Gastroesophageal sphincter (tissue), 4 donors: ENCODE measurements at regions not wholly inside any gene's neighbourhood (a gene's known extent, or its start where the extent isn't known, plus 50 kb on each side); places are given as distances from the start of the nearest gene placed in this dataset.
"Not testable (repeated sequence)": the region's sequence is repeated elsewhere in the genome, so short reads cannot be mapped to it uniquely, and the experiment has no call there.

Experiments
- ATAC-seq: fragments of 150-250 bp; one replicate; pipeline ENCODE4 v1.9.1; 2016; ENCODE audit warnings: mild to moderate bottlenecking, moderate library complexity
- H3K27ac ChIP-seq, 4 donors: fragments of 200-600 bp; sonication (generic) in 3 of 4; 1 replicate in 3 of 4; 2 replicates in 1 of 4; pipeline ENCODE4 v1.5.1; 2016 to 2019
- H3K27me3 ChIP-seq: fragments of 200-600 bp; sonication (generic); one replicate; pipeline ENCODE4 v1.5.1; 2019
- H3K36me3 ChIP-seq, 2 donors: fragments of 200-600 bp; sonication (generic); one replicate each; pipeline ENCODE4 v1.5.1; 2019; ENCODE audit warnings: control low read depth in 1 of 2
- H3K4me1 ChIP-seq, 3 donors: fragments of 200-600 bp; sonication (generic); 1 replicate in 2 of 3; 2 replicates in 1 of 3; pipeline ENCODE4 v1.5.1; 2016 to 2019; ENCODE audit warnings: control low read depth in 2 of 3
- H3K4me3 ChIP-seq, 2 donors: fragments of 200-600 bp; sonication (generic); one replicate each; pipeline ENCODE4 v1.5.1; 2019; ENCODE audit warnings: mild to moderate bottlenecking in 1 of 2, moderate library complexity in 1 of 2
- H3K9me3 ChIP-seq, 3 donors: fragments of 200-600 bp; sonication (generic); one replicate each; pipeline ENCODE4 v1.5.1; 2017 to 2019; ENCODE audit warnings: control low read depth in 2 of 3
- CTCF ChIP-seq, 4 experiments: fragments of 200-600 bp in 2 of 4; fragments of 450-650 bp in 2 of 4; sonication (generic) in 1 of 4; IDR thresholded peaks; one replicate each; pipeline ENCODE4 v1.5.1; 2017 to 2019; ENCODE audit warnings: antibody characterized with exemption in 4 of 4, mild to moderate bottlenecking in 2 of 4, moderate library complexity in 2 of 4
- EP300 ChIP-seq: sonication (generic); formaldehyde crosslinking; IDR thresholded peaks from one replicate; pipeline ENCODE4 v1.6.1; 2017; ENCODE audit warnings: antibody characterized with exemption, mild to moderate bottlenecking
- POLR2A ChIP-seq, 2 donors: fragments of 450-650 bp; IDR thresholded peaks; one replicate each; pipeline ENCODE4 v1.6.1; 2017; ENCODE audit warnings: antibody characterized with exemption in 2 of 2, mild to moderate bottlenecking in 2 of 2, moderate library complexity in 1 of 2
- POLR2AphosphoS5 ChIP-seq: sonication (generic); formaldehyde crosslinking; IDR thresholded peaks from one replicate; pipeline ENCODE4 v1.6.1; 2017; ENCODE audit warnings: antibody characterized with exemption
- WGBS, 2 donors: methylation state at CpG; one replicate each; pipeline ENCODE4 v1.1.5; 2018; ENCODE audit warnings: low coverage in 1 of 2; 5-methylcytosine and 5-hydroxymethylcytosine counted together

DNA sequence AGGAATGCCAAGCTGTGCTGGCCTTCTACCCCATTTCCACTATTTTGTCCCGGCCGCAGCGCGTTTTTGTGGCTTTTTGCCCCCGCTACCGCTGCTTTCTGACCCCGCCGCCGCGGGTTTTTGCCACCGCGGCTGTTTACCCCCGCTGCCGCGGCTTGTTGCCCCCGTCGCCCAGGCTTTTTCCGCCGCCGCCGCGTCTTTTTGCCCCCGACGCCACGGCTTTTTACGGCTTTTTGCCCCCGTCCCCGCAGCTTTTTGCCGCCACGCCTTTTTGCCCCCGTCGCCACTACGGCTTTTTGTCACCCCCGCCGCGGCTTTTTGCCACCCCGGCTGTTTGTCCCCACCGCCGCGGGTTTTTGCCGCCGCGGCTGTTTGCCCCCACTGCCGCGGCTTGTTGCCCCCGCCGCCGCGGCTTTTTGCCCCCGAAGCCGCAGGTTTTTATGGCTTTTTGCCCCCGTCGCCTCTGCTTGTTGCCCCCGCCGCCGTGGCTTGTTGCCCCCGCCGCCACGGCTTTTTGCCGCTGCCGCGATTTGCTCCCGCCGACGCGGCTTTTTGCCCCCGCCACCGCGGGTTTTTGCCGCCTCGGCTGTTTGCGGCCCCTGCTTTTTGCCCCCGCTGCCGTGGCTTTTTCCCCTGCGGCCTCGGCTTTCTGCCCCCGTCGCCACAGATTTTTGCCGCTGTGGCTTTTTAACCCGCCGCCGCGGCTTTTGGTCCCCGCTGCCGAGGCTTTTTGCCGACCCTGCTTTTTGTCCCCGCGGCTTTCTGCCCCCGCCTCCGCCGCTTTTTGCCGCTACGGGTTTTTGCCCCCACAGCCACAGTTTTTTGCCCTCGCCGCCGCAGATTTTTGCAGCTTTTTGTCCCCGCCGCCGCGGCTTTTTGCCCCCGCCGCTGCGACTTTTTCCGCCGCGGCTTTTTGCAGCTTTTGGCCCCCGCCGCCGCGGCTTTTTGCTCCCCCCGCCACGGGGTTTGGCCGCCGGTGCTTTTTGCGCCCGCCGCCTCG, 520.4 kb upstream of the WSB1 start:
- no peak overlapping the region for H3K4me3 ChIP-seq
- 52 to 63% methylated on average over 8 to 72 of the region's 118 CpGs for WGBS, 2 donors
- no peak for ATAC-seq
- H3K9me3 ChIP-seq, result peaks cover 0 to 32% (median 0%) of the 10 kb centered on the region in 3 donors
- H3K4me1 ChIP-seq, result no peaks in the 10 kb centered on the region
- no peak overlapping the region for H3K27ac ChIP-seq
- peaks cover 47% of the 10 kb centered on the region for H3K27me3 ChIP-seq
- TF ChIP-seq CTCF (IDR thresholded peaks at IDR 0.05) (no peak), POLR2A (IDR thresholded peaks at IDR 0.05) (no peak), POLR2AphosphoS5 (no peak), EP300 (no peak)
- peaks cover 0 to 17% of the 10 kb centered on the region in 2 donors for H3K36me3 ChIP-seq

DNA sequence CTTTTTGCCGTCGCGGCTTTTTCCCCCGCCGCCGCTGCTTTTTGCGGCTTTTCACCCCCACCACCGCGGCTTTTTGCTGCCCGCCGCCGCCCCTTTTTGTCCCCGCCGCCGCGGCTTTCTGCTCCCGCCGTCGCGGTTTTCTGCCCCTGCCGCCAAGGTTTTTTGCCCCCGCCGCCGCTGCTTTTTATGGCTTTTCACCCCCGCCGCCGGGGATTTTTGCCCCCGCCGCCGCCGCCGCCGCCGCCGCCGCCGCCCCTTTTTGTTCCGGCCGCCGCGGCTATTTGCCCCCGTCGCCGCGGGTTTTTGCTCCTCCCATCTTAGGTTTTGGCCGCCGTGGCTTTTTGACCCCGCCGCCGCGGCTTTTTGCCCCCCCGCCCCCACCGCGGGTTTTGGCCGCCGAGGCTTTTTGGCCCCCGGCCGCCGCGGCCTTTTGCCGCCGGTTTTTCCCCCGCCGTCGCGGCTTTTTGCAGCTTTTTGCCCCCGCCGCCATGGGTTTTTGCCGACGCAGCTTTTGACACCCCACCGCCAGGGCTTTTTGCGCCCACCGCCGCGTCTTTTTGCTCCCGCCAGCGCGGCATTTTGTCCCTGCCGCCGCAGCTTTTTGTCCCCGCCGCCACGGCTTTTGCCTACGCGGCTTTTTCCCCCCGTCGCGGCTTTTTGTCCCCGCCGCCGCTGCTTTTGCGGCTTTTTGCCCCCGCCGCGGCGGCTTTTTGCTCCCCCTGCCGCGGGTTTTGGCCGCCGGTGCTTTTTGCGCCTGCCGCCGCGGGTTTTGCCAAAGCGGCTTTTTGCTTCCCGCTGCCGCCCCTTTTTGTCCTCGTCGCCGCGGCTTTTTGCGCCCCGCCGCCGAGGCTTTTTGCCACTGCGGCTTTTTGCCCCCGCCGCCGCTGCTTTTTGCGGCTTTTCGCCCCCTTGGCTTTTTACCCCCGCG, 519.4 kb upstream of the WSB1 start:
- peaks cover 0 to 17% of the 10 kb centered on the region in 2 donors for H3K36me3 ChIP-seq
- H3K4me3 ChIP-seq, result no peak overlapping the region
- H3K4me1 ChIP-seq, result no peaks in the 10 kb centered on the region
- TF ChIP-seq POLR2A (IDR thresholded peaks at IDR 0.05) (no peak), EP300 (no peak), POLR2AphosphoS5 (no peak), CTCF (IDR thresholded peaks at IDR 0.05) (no peak)
- peaks cover 0 to 32% (median 0%) of the 10 kb centered on the region in 3 donors for H3K9me3 ChIP-seq
- ATAC-seq, result no peak
- H3K27me3 ChIP-seq, result peaks cover 52% of the 10 kb centered on the region
- H3K27ac ChIP-seq, result no peak overlapping the region
- WGBS, 2 donors, result 34% methylated on average over 67 of the region's 123 CpGs; no CpG with 5 or more reads in 1 of the 2 donors

DNA sequence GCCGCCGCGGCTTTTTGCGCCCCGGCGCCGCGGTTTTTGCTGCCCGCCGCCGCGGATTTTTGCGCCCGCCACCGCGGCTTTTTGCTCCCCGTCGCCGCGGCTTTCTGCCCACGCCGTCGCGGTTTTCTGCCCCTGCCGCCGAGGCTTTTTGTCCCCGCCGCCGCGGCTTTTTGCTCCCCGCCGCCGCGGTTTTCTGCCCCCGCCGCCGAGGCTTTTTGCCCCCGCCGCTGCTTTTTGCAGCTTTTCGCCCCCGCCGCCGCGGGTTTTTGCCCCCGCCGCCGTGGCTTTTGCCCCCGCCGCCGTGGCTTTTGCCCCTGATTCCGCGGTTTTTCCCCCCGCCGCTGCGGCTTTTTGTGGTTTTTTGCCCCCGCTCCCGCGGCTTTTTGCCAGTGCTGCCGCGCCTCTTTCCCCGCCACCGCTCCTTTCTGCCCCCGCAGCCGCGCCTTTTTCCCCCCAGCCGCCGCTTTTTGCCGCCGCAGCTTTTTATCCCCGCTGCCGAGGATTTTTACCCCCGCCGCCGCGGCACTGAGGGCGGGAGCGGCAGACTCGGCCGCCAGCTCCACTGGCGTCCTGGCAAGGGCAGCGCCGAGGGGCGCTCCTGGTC, 518.6 kb upstream of the WSB1 start:
- H3K9me3 ChIP-seq, result peaks cover 0 to 35% (median 0%) of the 10 kb centered on the region in 3 donors
- H3K27ac ChIP-seq, result no peak overlapping the region
- peaks cover 52% of the 10 kb centered on the region for H3K27me3 ChIP-seq
- H3K36me3 ChIP-seq, result peaks cover 0 to 17% of the 10 kb centered on the region in 2 donors
- WGBS, 2 donors, result 39 to 49% methylated on average over 4 to 36 of the region's 83 CpGs
- no peak overlapping the region for H3K4me3 ChIP-seq
- H3K4me1 ChIP-seq, result no peaks in the 10 kb centered on the region
- TF ChIP-seq CTCF (IDR thresholded peaks at IDR 0.05), result no peak
- TF ChIP-seq POLR2AphosphoS5, result no peak
- TF ChIP-seq POLR2A (IDR thresholded peaks at IDR 0.05), result no peak
- no peak for TF ChIP-seq EP300
- no peak for ATAC-seq

GRCh38 chr17:26780187-26780814, 513.6 kb upstream of the WSB1 start:
- H3K27me3 ChIP-seq, result peaks cover 26% of the 10 kb centered on the region
- peaks cover 0 to 44% (median 0%) of the 10 kb centered on the region in 3 donors for H3K9me3 ChIP-seq
- H3K36me3 ChIP-seq, H3K4me3 ChIP-seq, ATAC-seq, H3K4me1 ChIP-seq, H3K27ac ChIP-seq: not testable (repeated sequence)
- WGBS, 2 donors, result 50 to 84% methylated on average over 2 to 4 of the region's 4 CpGs
